PFSK-1 (cell line): ENCODE measurements at regions not wholly inside any gene's neighbourhood (a gene's known extent, or its start where the extent isn't known, plus 50 kb on each side); places are given as distances from the start of the nearest gene placed in this dataset.

Experiments
- FOXP2 ChIP-seq: optimal IDR thresholded peaks from 2 replicates; pipeline ENCODE3; 2011; ENCODE audit warnings: borderline replicate concordance, control low read depth, inconsistent platforms; ENCODE audit not compliant: insufficient read depth; ENCODE audit errors: extremely low read length, extremely low read depth
- POLR2AphosphoS5 ChIP-seq: IDR thresholded peaks from 2 replicates; pipeline ENCODE4 v1.6.1; 2012; ENCODE audit warnings: low read depth, mild to moderate bottlenecking, control low read depth, low read length, moderate library complexity
- SIN3A ChIP-seq: IDR thresholded peaks from 2 replicates; pipeline ENCODE4 v1.6.1; 2012; ENCODE audit warnings: mild to moderate bottlenecking, low read length, moderate library complexity, borderline replicate concordance; ENCODE audit not compliant: insufficient read depth
- TAF1 ChIP-seq: IDR thresholded peaks from 2 replicates; pipeline ENCODE4 v1.6.1; 2012; ENCODE audit warnings: low read length, control low read depth, borderline replicate concordance; ENCODE audit not compliant: insufficient read depth
- TF ChIP-seq, protein P1 (sequence below), 2 experiments: IDR thresholded peaks; 2 replicates each; pipeline versions ENCODE4 v1.6.1 to v1.8.0; 2011 to 2012; ENCODE audit warnings: low read depth in 2 of 2, low read length in 2 of 2, control low read depth in 1 of 2, inconsistent platforms in 1 of 2, mild to moderate bottlenecking in 1 of 2, moderate library complexity in 1 of 2; ENCODE audit not compliant: insufficient read depth in 1 of 2

DNA sequence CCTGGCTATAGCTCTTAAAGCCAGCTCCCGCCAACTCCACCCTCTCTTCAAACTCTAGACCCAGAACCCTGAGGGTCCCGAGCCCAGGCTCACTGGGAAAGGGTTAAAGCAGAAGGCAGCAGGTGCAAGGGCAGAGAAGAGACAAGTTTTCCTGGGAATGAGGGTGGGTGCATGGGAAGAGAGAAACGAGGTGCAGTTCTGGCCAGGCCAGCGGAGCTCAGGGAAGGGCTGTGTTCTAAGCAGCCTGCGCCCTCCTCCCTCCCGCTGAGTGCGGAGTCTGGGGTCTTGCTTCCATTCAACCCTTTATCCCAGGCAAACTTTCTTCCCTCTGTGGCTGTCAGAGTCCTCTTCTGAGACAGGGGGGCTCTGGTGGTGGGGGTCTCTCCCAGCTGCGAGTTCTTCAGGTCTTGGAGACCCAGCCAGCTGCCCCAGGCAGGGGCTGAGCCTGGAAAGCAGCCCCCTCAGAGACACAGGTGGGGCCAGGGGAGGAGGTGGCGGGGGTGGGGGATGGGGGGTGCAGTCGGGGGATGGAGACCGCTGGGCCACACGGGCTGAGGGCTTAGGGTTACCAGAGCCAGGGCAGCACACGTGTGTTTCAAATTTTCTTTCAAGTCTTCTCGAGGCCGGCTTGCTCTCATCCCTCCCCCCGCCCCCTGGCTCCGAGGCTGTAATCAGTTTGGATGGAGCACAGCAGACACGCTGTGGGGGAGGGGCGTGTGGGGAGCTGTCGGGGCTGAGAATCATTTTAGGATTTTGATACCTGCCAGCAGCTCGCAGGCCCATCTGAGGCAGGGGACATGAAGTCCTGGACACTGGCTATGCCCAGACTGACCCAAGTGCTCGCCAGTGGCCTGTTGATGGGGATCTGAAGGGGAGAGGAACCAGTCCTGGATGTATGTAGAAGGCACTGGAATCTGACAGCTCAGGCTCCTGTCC, 169.6 kb upstream of the SMIM23 start:
- TF ChIP-seq TAF1: no peak
- no peak for TF ChIP-seq FOXP2
- TF ChIP-seq, protein P1, sequence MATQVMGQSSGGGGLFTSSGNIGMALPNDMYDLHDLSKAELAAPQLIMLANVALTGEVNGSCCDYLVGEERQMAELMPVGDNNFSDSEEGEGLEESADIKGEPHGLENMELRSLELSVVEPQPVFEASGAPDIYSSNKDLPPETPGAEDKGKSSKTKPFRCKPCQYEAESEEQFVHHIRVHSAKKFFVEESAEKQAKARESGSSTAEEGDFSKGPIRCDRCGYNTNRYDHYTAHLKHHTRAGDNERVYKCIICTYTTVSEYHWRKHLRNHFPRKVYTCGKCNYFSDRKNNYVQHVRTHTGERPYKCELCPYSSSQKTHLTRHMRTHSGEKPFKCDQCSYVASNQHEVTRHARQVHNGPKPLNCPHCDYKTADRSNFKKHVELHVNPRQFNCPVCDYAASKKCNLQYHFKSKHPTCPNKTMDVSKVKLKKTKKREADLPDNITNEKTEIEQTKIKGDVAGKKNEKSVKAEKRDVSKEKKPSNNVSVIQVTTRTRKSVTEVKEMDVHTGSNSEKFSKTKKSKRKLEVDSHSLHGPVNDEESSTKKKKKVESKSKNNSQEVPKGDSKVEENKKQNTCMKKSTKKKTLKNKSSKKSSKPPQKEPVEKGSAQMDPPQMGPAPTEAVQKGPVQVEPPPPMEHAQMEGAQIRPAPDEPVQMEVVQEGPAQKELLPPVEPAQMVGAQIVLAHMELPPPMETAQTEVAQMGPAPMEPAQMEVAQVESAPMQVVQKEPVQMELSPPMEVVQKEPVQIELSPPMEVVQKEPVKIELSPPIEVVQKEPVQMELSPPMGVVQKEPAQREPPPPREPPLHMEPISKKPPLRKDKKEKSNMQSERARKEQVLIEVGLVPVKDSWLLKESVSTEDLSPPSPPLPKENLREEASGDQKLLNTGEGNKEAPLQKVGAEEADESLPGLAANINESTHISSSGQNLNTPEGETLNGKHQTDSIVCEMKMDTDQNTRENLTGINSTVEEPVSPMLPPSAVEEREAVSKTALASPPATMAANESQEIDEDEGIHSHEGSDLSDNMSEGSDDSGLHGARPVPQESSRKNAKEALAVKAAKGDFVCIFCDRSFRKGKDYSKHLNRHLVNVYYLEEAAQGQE (IDR thresholded peaks at IDR 0.05; ENCODE audit: insufficient read depth in 1 of 2, low read depth in 2 of 2, low read length in 2 of 2): no peak
- no peak for TF ChIP-seq SIN3A
- TF ChIP-seq POLR2AphosphoS5: no peak

DNA sequence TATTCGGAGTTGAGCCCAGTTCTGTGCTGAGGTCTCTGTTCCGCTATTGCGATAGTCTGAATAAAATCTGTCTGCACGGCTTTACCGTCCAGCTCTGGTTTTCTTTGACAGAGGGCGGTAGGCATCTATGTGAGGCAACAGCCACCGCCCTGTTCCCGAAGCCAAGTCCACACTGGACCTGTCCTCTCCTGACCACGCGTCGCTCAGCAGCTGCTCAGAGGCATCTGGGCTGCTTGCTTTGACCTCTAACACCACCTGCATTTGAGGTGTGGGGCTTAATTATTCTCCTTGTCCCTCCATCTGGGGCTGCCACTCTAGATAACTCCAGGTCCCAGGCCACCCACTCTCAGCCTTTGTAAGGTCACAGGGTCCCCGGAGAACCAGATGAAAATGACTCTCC, 168.4 kb upstream of the SMIM23 start:
- TF ChIP-seq FOXP2 (no peak), POLR2AphosphoS5 (no peak), SIN3A (no peak), TAF1 (no peak)
- TF ChIP-seq, protein P1 (IDR thresholded peaks at IDR 0.05; ENCODE audit: insufficient read depth in 1 of 2, low read depth in 2 of 2, low read length in 2 of 2): no peak

DNA sequence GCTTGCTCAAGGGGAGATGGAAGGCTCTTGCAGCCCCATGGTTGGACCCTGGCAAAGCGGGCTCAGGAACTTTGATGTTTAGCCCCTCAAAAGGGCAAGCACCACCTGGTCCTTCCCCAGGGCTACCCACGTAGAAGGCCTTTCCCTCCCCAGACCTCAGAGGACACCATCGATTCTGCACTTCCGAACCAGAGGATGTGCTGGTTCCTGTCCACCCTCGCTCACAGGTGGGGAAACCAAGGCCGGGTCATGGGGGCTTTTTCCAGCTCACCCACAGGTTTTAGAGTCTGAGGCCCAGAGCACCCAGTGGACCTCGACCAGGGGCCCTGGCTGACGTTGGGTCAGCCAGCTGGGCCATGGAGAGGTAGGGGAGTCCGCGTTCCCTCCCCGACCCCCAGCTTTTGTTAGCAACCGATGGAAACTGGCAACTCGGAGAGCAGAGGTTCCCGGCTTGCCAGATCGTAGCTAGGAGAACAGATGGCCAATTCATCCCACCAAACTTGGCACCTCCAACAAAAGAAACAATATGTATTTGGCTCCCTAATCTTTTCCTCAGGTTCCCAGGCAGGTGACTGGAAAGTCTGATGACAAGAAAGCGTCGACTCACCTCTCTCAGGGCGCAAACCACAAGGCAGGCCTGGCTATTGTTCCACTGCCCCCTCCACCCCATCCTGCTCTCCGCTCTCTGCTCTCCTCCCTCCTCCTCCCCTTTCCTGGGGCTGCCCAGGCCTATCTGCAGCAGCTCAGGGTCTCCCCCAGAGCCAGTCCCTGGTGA, 167.6 kb upstream of the SMIM23 start:
- TF ChIP-seq TAF1 (no peak), FOXP2 (no peak), POLR2AphosphoS5 (no peak), SIN3A (no peak)
- TF ChIP-seq, protein P1 (IDR thresholded peaks at IDR 0.05; ENCODE audit: insufficient read depth in 1 of 2, low read depth in 2 of 2, low read length in 2 of 2): no peak

DNA sequence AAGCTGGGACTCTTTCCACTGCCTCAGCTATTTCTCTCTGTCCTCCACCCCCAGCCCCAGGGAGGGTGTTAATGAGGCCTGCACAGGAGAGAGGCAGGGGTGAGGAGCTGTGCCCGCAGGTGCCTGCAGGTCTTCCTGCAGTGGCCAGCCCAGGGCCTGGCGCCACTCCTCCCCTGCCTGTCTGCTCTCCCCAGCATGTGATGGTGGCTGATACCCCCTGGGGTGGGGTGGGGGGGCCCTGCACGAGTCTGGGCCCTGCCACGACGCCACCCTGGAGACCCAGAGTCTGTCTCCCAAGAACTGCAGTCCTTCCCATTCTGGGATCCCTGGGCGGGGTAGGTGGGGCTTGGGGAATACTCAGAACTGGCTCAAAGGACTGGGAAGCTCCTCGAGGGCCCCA, 166.4 kb upstream of the SMIM23 start:
- TF ChIP-seq TAF1 (no peak), POLR2AphosphoS5 (no peak)

DNA sequence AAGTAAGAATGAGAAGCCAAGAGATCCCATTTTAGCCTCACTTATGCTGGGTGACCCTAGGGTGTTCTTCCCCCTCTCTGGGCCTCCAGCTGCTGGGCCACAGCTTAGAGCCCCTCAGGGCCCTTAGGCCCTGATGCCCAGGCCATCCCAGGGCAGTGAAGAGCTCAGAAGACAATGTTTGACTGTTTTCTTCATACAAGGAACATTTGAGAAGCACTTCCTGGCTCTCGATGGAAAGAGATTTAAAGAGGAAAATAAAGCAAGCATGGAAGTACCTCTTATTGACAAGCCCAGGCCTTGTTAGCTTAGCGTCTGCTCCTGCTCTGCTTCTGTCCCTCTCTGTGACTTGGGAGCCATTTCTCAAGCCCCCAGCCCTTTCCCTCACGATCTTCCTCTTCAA, 165.9 kb upstream of the SMIM23 start:
- no peak for TF ChIP-seq FOXP2
- no peak for TF ChIP-seq POLR2AphosphoS5
- TF ChIP-seq SIN3A: no peak
- TF ChIP-seq TAF1: no peak
- TF ChIP-seq, protein P1 (IDR thresholded peaks at IDR 0.05; ENCODE audit: insufficient read depth in 1 of 2, low read depth in 2 of 2, low read length in 2 of 2): no peak
